Keratinocyte (primary cell): ENCODE measurements at regions not wholly inside any gene's neighbourhood (a gene's known extent, or its start where the extent isn't known, plus 50 kb on each side); places are given as distances from the start of the nearest gene placed in this dataset.

Source experiments
- DNase-seq: peaks from one replicate; pipeline ENCODE4 v3.0.0-alpha.2; 2011; ENCODE audit warnings: low read depth, missing footprints, low spot score
- FAIRE-seq: peaks from 2 replicates; lab custom pipeline; 2011; peaks lifted over from hg19 to GRCh38; lab: Jason Lieb, UNC
- H2AFZ ChIP-seq: 2 replicates; pipeline ENCODE4 v1.6.0; 2012; ENCODE audit warnings: low read length, control low read depth, inconsistent platforms; ENCODE audit not compliant: control insufficient read depth
- H3K27ac ChIP-seq: 2 replicates; pipeline ENCODE4 v1.5.1; 2011; ENCODE audit warnings: low read length; ENCODE audit not compliant: control insufficient read depth, insufficient read depth
- H3K27me3 ChIP-seq: 3 replicates; pipeline ENCODE4 v1.6.0; 2011; ENCODE audit warnings: low read length; ENCODE audit not compliant: control insufficient read depth, insufficient read depth; ENCODE audit errors: extremely low read depth
- H3K36me3 ChIP-seq, 2 experiments: 2 replicates in 1 of 2; 3 replicates in 1 of 2; pipeline ENCODE4 v1.5.1; 2011; ENCODE audit warnings: low read length in 2 of 2, mild to moderate bottlenecking in 1 of 2; ENCODE audit not compliant: control insufficient read depth in 2 of 2, insufficient read depth in 2 of 2; ENCODE audit errors: extremely low read depth in 1 of 2
- H3K4me1 ChIP-seq: 3 replicates; pipeline ENCODE4 v1.5.1; 2011; ENCODE audit warnings: low read length; ENCODE audit not compliant: control insufficient read depth, insufficient read depth; ENCODE audit errors: extremely low read depth
- H3K4me2 ChIP-seq: 3 replicates; pipeline ENCODE4 v1.6.0; 2011; ENCODE audit warnings: low read depth, low read length; ENCODE audit not compliant: control insufficient read depth, insufficient read depth; ENCODE audit errors: extremely low read depth
- H3K4me3 ChIP-seq, 3 experiments: fragments of 200-600 bp in 1 of 3; sonication (generic) in 1 of 3; 2 replicates in 2 of 3; 3 replicates in 1 of 3; pipeline ENCODE4 v1.5.1; 2011 to 2016; ENCODE audit warnings: low read length in 3 of 3, mild to moderate bottlenecking in 3 of 3, control low read depth in 2 of 3, inconsistent platforms in 1 of 3, low read depth in 1 of 3, mixed read lengths in 1 of 3, mixed run types in 1 of 3, moderate library complexity in 1 of 3; ENCODE audit not compliant: control insufficient read depth in 2 of 3, insufficient read depth in 2 of 3; ENCODE audit errors: extremely low read depth in 1 of 3
- H3K79me2 ChIP-seq: 2 replicates; pipeline ENCODE4 v1.6.0; 2012; ENCODE audit warnings: low read length; ENCODE audit not compliant: control insufficient read depth, insufficient read depth
- H3K9ac ChIP-seq: 3 replicates; pipeline ENCODE4 v1.6.0; 2011; ENCODE audit warnings: low read length; ENCODE audit not compliant: control insufficient read depth, insufficient read depth; ENCODE audit errors: extremely low read depth
- H3K9me1 ChIP-seq: 3 replicates; pipeline ENCODE4 v1.6.0; 2011; ENCODE audit warnings: low read length; ENCODE audit not compliant: control insufficient read depth, insufficient read depth; ENCODE audit errors: extremely low read depth
- H3K9me3 ChIP-seq: 2 replicates; pipeline ENCODE4 v1.5.1; 2012; ENCODE audit warnings: low read depth, low read length; ENCODE audit not compliant: control insufficient read depth
- H4K20me1 ChIP-seq: 3 replicates; pipeline ENCODE4 v1.6.0; 2011; ENCODE audit warnings: low read length; ENCODE audit not compliant: control insufficient read depth, insufficient read depth; ENCODE audit errors: extremely low read depth
- CTCF ChIP-seq, 3 experiments: IDR thresholded peaks in 1 of 3; conservative IDR thresholded peaks in 1 of 3; optimal IDR thresholded peaks in 1 of 3; 2 replicates in 2 of 3; 3 replicates in 1 of 3; pipeline versions ENCODE3 to v1.5.1; 2011; ENCODE audit warnings: low read length in 3 of 3, mild to moderate bottlenecking in 3 of 3, moderate library complexity in 2 of 3, control low read depth in 1 of 3, inconsistent platforms in 1 of 3; ENCODE audit not compliant: insufficient read depth in 2 of 3; ENCODE audit errors: extremely low read depth in 1 of 3
- EZH2 ChIP-seq: IDR thresholded peaks from one replicate; pipeline ENCODE4 v1.6.1; 2012; ENCODE audit warnings: inconsistent platforms, mild to moderate bottlenecking, low read length, moderate library complexity
- dilution Hi-C: fragments of 300-500 bp; cut with MboI; formaldehyde crosslinking; loops from one replicate; pipeline ENCODE4 v1.7.0; 2020; ENCODE audit warnings: low sequenced_read_pairs; ENCODE audit not compliant: extremely low pct_ligation_motif_present

GRCh38 chr5:87570366-87570765, 157.6 kb upstream of the CCNH start:
- FAIRE-seq (no peak), DNase-seq (no peak)
- TF ChIP-seq EZH2 (no peak), CTCF (optimal IDR thresholded peaks at IDR 0.05 in 1 of 3, IDR thresholded peaks at IDR 0.05 in 1 of 3, conservative IDR thresholded peaks at IDR 0.05 in 1 of 3; ENCODE audit: extremely low read depth in 1 of 3, insufficient read depth in 2 of 3, low read length in 3 of 3) (no peak)
- Histone ChIP-seq H3K27ac (no peak overlapping the region), H3K9me1 (no peaks in the 10 kb centered on the region), H3K79me2 (no peaks in the 10 kb centered on the region), H3K27me3 (no peaks in the 10 kb centered on the region), H3K4me1 (no peaks in the 10 kb centered on the region), H3K4me3 (no peak overlapping the region), H2AFZ (no peak overlapping the region), H3K9me3 (no peaks in the 10 kb centered on the region), H3K36me3 (no peaks in the 10 kb centered on the region), H3K9ac (no peak overlapping the region), H3K4me2 (no peak overlapping the region), H4K20me1 (no peaks in the 10 kb centered on the region)
- dilution Hi-C loops: no loop called here

- Histone ChIP-seq H3K4me1 (no peaks in the 10 kb centered on the region), H3K4me3 (no peak overlapping the region), H3K9me1 (no peaks in the 10 kb centered on the region), H3K79me2 (no peaks in the 10 kb centered on the region), H3K27me3 (no peaks in the 10 kb centered on the region), H3K27ac (no peak overlapping the region), H2AFZ (no peak overlapping the region), H4K20me1 (no peaks in the 10 kb centered on the region), H3K4me2 (no peak overlapping the region), H3K9ac (no peak overlapping the region), H3K9me3 (no peaks in the 10 kb centered on the region), H3K36me3 (no peaks in the 10 kb centered on the region)
- dilution Hi-C loops: no loop called here
- FAIRE-seq (no peak), DNase-seq (no peak)
- no peak for TF ChIP-seq EZH2
- TF ChIP-seq CTCF (optimal IDR thresholded peaks at IDR 0.05 in 1 of 3, IDR thresholded peaks at IDR 0.05 in 1 of 3, conservative IDR thresholded peaks at IDR 0.05 in 1 of 3; ENCODE audit: extremely low read depth in 1 of 3, insufficient read depth in 2 of 3, low read length in 3 of 3): no peak
Measured at GRCh38 chr5:87562068-87562467, 149.3 kb upstream of the CCNH start.
